ENCODE measurements at regions not wholly inside any gene's neighbourhood (a gene's known extent, or its start where the extent isn't known, plus 50 kb on each side); places are given as distances from the start of the nearest gene placed in this dataset.

GRCh38 chr3:117801912-117802239, 1092.3 kb downstream of the TUSC7 start:
- WGBS: no CpG with 5 or more reads among the region's 2 CpGs
- H2BK5ac ChIP-seq (ENCODE audit: low read depth, low read length, poor library complexity, severe bottlenecking): no peak overlapping the region
- H3K4me2 ChIP-seq (ENCODE audit: low read length, poor library complexity, severe bottlenecking): no peak overlapping the region
- no peak overlapping the region for H3K14ac ChIP-seq (ENCODE audit: low read length in 2 of 2)
- no peak overlapping the region for H3K18ac ChIP-seq (ENCODE audit: low read depth in 1 of 2, low read length in 2 of 2)
- no peaks in the 10 kb centered on the region for H3K36me3 ChIP-seq (ENCODE audit: control insufficient read depth in 1 of 2, insufficient read depth in 2 of 2, low read depth in 1 of 2, low read length in 2 of 2)
- no peak overlapping the region for H3K27ac ChIP-seq (ENCODE audit: low read length, poor library complexity, severe bottlenecking)
- H2AFZ ChIP-seq (ENCODE audit: low read depth, low read length): no peak overlapping the region
- H4K91ac ChIP-seq (ENCODE audit: low read length): no peak overlapping the region
- H2BK120ac ChIP-seq (ENCODE audit: low read depth, low read length): no peak overlapping the region
- H2BK12ac ChIP-seq (ENCODE audit: low read length in 2 of 2): no peak overlapping the region
- H3K79me1 ChIP-seq (replicated peaks; ENCODE audit: low read length, poor library complexity, severe bottlenecking): no peaks in the 10 kb centered on the region
- H3K9ac ChIP-seq (ENCODE audit: low read length): no peak overlapping the region
- no peaks in the 10 kb centered on the region for H3K27me3 ChIP-seq (ENCODE audit: control insufficient read depth in 1 of 2, insufficient read depth in 1 of 2, low read length in 2 of 2)
- no peak overlapping the region for H3K23ac ChIP-seq (ENCODE audit: low read length in 2 of 2)
- no peak overlapping the region for H3K4me3 ChIP-seq (ENCODE audit: insufficient read depth in 1 of 2, low read depth in 1 of 2, low read length in 2 of 2)
- H4K8ac ChIP-seq (ENCODE audit: low read length): no peak overlapping the region
- no peaks in the 10 kb centered on the region for H3K4me1 ChIP-seq (ENCODE audit: control insufficient read depth, insufficient read depth, low read depth, low read length)
- no peak for DNase-seq
- H3K9me3 ChIP-seq (ENCODE audit: control insufficient read depth, low read length): no peaks in the 10 kb centered on the region
- no peak overlapping the region for H2AK5ac ChIP-seq (ENCODE audit: low read length, severe bottlenecking)
- H3K4ac ChIP-seq (ENCODE audit: low read depth in 1 of 2, low read length in 2 of 2): no peak overlapping the region
- no peak overlapping the region for H2BK15ac ChIP-seq (ENCODE audit: low read depth, poor library complexity, severe bottlenecking)

- WGBS: 100% methylated on average over 1 of the region's 1 CpG
- Histone ChIP-seq H3K4ac (ENCODE audit: low read depth in 1 of 2, low read length in 2 of 2) (no peak overlapping the region), H4K91ac (ENCODE audit: low read length) (no peak overlapping the region), H3K27ac (ENCODE audit: low read length, poor library complexity, severe bottlenecking) (no peak overlapping the region), H3K9me3 (ENCODE audit: control insufficient read depth, low read length) (no peaks in the 10 kb centered on the region), H3K36me3 (ENCODE audit: control insufficient read depth in 1 of 2, insufficient read depth in 2 of 2, low read depth in 1 of 2, low read length in 2 of 2) (no peaks in the 10 kb centered on the region), H3K9ac (ENCODE audit: low read length) (no peak overlapping the region), H2BK5ac (ENCODE audit: low read depth, low read length, poor library complexity, severe bottlenecking) (no peak overlapping the region), H4K8ac (ENCODE audit: low read length) (no peak overlapping the region), H3K4me3 (ENCODE audit: insufficient read depth in 1 of 2, low read depth in 1 of 2, low read length in 2 of 2) (no peak overlapping the region), H3K79me1 (replicated peaks; ENCODE audit: low read length, poor library complexity, severe bottlenecking) (no peaks in the 10 kb centered on the region), H2BK12ac (ENCODE audit: low read length in 2 of 2) (no peak overlapping the region), H3K23ac (ENCODE audit: low read length in 2 of 2) (no peak overlapping the region), H2BK120ac (ENCODE audit: low read depth, low read length) (no peak overlapping the region), H3K4me2 (ENCODE audit: low read length, poor library complexity, severe bottlenecking) (no peak overlapping the region), H3K4me1 (ENCODE audit: control insufficient read depth, insufficient read depth, low read depth, low read length) (no peaks in the 10 kb centered on the region), H3K18ac (ENCODE audit: low read depth in 1 of 2, low read length in 2 of 2) (no peak overlapping the region), H3K27me3 (ENCODE audit: control insufficient read depth in 1 of 2, insufficient read depth in 1 of 2, low read length in 2 of 2) (no peaks in the 10 kb centered on the region), H3K14ac (ENCODE audit: low read length in 2 of 2) (no peak overlapping the region), H2BK15ac (ENCODE audit: low read depth, poor library complexity, severe bottlenecking) (no peak overlapping the region), H2AFZ (ENCODE audit: low read depth, low read length) (no peak overlapping the region), H2AK5ac (ENCODE audit: low read length, severe bottlenecking) (no peak overlapping the region)
- no peak for DNase-seq
Observed at GRCh38 chr3:117809186-117810081, 1099.9 kb downstream of the TUSC7 start.

- H2AK5ac ChIP-seq (ENCODE audit: low read length, severe bottlenecking): no peak overlapping the region
- no peak overlapping the region for H2BK120ac ChIP-seq (ENCODE audit: low read depth, low read length)
- no peak overlapping the region for H3K4me2 ChIP-seq (ENCODE audit: low read length, poor library complexity, severe bottlenecking)
- H3K9ac ChIP-seq (ENCODE audit: low read length): no peak overlapping the region
- H3K27me3 ChIP-seq (ENCODE audit: control insufficient read depth in 1 of 2, insufficient read depth in 1 of 2, low read length in 2 of 2): no peaks in the 10 kb centered on the region
- no peak overlapping the region for H3K27ac ChIP-seq (ENCODE audit: low read length, poor library complexity, severe bottlenecking)
- no peak overlapping the region for H3K18ac ChIP-seq (ENCODE audit: low read depth in 1 of 2, low read length in 2 of 2)
- H3K36me3 ChIP-seq (ENCODE audit: control insufficient read depth in 1 of 2, insufficient read depth in 2 of 2, low read depth in 1 of 2, low read length in 2 of 2): no peaks in the 10 kb centered on the region
- H3K14ac ChIP-seq (ENCODE audit: low read length in 2 of 2): no peak overlapping the region
- H2BK5ac ChIP-seq (ENCODE audit: low read depth, low read length, poor library complexity, severe bottlenecking): no peak overlapping the region
- no peaks in the 10 kb centered on the region for H3K9me3 ChIP-seq (ENCODE audit: control insufficient read depth, low read length)
- H3K23ac ChIP-seq (ENCODE audit: low read length in 2 of 2): no peak overlapping the region
- H3K4me1 ChIP-seq (ENCODE audit: control insufficient read depth, insufficient read depth, low read depth, low read length): no peaks in the 10 kb centered on the region
- no peak overlapping the region for H2BK12ac ChIP-seq (ENCODE audit: low read length in 2 of 2)
- H3K4ac ChIP-seq (ENCODE audit: low read depth in 1 of 2, low read length in 2 of 2): no peak overlapping the region
- H3K79me1 ChIP-seq (replicated peaks; ENCODE audit: low read length, poor library complexity, severe bottlenecking): no peaks in the 10 kb centered on the region
- no peak overlapping the region for H3K4me3 ChIP-seq (ENCODE audit: insufficient read depth in 1 of 2, low read depth in 1 of 2, low read length in 2 of 2)
- no peak overlapping the region for H2BK15ac ChIP-seq (ENCODE audit: low read depth, poor library complexity, severe bottlenecking)
- no peak overlapping the region for H2AFZ ChIP-seq (ENCODE audit: low read depth, low read length)
- WGBS: 81% methylated on average over 2 of the region's 2 CpGs
- no peak for DNase-seq
- H4K8ac ChIP-seq (ENCODE audit: low read length): no peak overlapping the region
- no peak overlapping the region for H4K91ac ChIP-seq (ENCODE audit: low read length)
Observed at GRCh38 chr3:117811786-117812185, 1102.2 kb downstream of the TUSC7 start.

GRCh38 chr3:117814975-117815374, 1105.4 kb downstream of the TUSC7 start:
- Histone ChIP-seq H3K9me3 (ENCODE audit: control insufficient read depth, low read length) (no peaks in the 10 kb centered on the region), H3K79me1 (replicated peaks; ENCODE audit: low read length, poor library complexity, severe bottlenecking) (no peaks in the 10 kb centered on the region), H3K27ac (ENCODE audit: low read length, poor library complexity, severe bottlenecking) (no peak overlapping the region), H3K4me2 (ENCODE audit: low read length, poor library complexity, severe bottlenecking) (no peak overlapping the region), H3K14ac (ENCODE audit: low read length in 2 of 2) (no peak overlapping the region), H3K27me3 (ENCODE audit: control insufficient read depth in 1 of 2, insufficient read depth in 1 of 2, low read length in 2 of 2) (no peaks in the 10 kb centered on the region), H2BK120ac (ENCODE audit: low read depth, low read length) (no peak overlapping the region), H2AFZ (ENCODE audit: low read depth, low read length) (no peak overlapping the region), H3K36me3 (ENCODE audit: control insufficient read depth in 1 of 2, insufficient read depth in 2 of 2, low read depth in 1 of 2, low read length in 2 of 2) (no peaks in the 10 kb centered on the region), H2BK12ac (ENCODE audit: low read length in 2 of 2) (no peak overlapping the region), H2BK15ac (ENCODE audit: low read depth, poor library complexity, severe bottlenecking) (no peak overlapping the region), H3K4me1 (ENCODE audit: control insufficient read depth, insufficient read depth, low read depth, low read length) (no peaks in the 10 kb centered on the region), H3K9ac (ENCODE audit: low read length) (peak overlapping the region; percentile 35), H3K23ac (ENCODE audit: low read length in 2 of 2) (no peak overlapping the region), H3K4me3 (ENCODE audit: insufficient read depth in 1 of 2, low read depth in 1 of 2, low read length in 2 of 2) (peak overlapping the region in 1 of 2 experiments; percentile 17), H2AK5ac (ENCODE audit: low read length, severe bottlenecking) (no peak overlapping the region), H4K8ac (ENCODE audit: low read length) (no peak overlapping the region), H3K18ac (ENCODE audit: low read depth in 1 of 2, low read length in 2 of 2) (no peak overlapping the region), H4K91ac (ENCODE audit: low read length) (no peak overlapping the region), H3K4ac (ENCODE audit: low read depth in 1 of 2, low read length in 2 of 2) (no peak overlapping the region), H2BK5ac (ENCODE audit: low read depth, low read length, poor library complexity, severe bottlenecking) (no peak overlapping the region)
- WGBS: 49% methylated on average over 2 of the region's 2 CpGs
- DNase-seq: peak; percentile 56

All from mesenchymal stem cell (in vitro differentiated cells and primary cell).